ENCODE measurements at regions not wholly inside any gene's neighbourhood (a gene's known extent, or its start where the extent isn't known, plus 50 kb on each side); places are given as distances from the start of the nearest gene placed in this dataset.

GRCh38 chr5:68778484-68778883 is 315.3 kb upstream of the SLC30A5 start:
- no peak for DNase-seq (ENCODE audit: low read depth, low spot score)
- no peak overlapping the region for H3K27ac ChIP-seq (ENCODE audit: low read length)
- ATAC-seq, result no peak
- H3K9me3 ChIP-seq (ENCODE audit: control insufficient read depth, insufficient read depth, low read depth, low read length), result no peaks in the 10 kb centered on the region
- in situ Hi-C loops (cut with HindIII; ENCODE audit: low pct_unique_long_range_greater_than_20kb, low sequenced_read_pairs), result no loop called here
- intact Hi-C loops (cut with micrococcal nuclease; ENCODE audit: unreplicated experiment), result no loop called here
- TF ChIP-seq POLR2AphosphoS5 (IDR thresholded peaks at IDR 0.05; ENCODE audit: low read depth, low read length) (no peak), TCF7L2 (IDR thresholded peaks at IDR 0.05; ENCODE audit: low read depth, low read length) (no peak), CTCF (IDR thresholded peaks at IDR 0.05) (no peak), REST (IDR thresholded peaks at IDR 0.05; ENCODE audit: insufficient read depth in 1 of 2, low read depth in 2 of 2, low read length in 1 of 2) (no peak), SIN3A (IDR thresholded peaks at IDR 0.05; ENCODE audit: borderline replicate concordance, insufficient read depth, low read depth, low read length) (no peak)
- H3K4me1 ChIP-seq (ENCODE audit: control insufficient read depth, insufficient read depth, low read length), result no peaks in the 10 kb centered on the region
- CTCF ChIA-PET, result no interaction called here
- H3K36me3 ChIP-seq (ENCODE audit: control insufficient read depth, insufficient read depth, low read length), result no peaks in the 10 kb centered on the region
- H3K27me3 ChIP-seq (ENCODE audit: control insufficient read depth, insufficient read depth, low read length), result no peaks in the 10 kb centered on the region
- POLR2A ChIA-PET, result no interaction called here
- no peak overlapping the region for H3K4me3 ChIP-seq (ENCODE audit: low read depth in 2 of 2, low read length in 2 of 2)
- BruUV-seq (replicated peaks), result no TSS peak

GRCh38 chr5:68780299-68780955 is 313.4 kb upstream of the SLC30A5 start:
- in situ Hi-C loops (cut with HindIII; ENCODE audit: low pct_unique_long_range_greater_than_20kb, low sequenced_read_pairs) (no loop called here), intact Hi-C loops (cut with micrococcal nuclease; ENCODE audit: unreplicated experiment) (no loop called here)
- no TSS peak for BruUV-seq (replicated peaks)
- Histone ChIP-seq H3K4me3 (ENCODE audit: low read depth in 2 of 2, low read length in 2 of 2) (no peak overlapping the region), H3K27me3 (ENCODE audit: control insufficient read depth, insufficient read depth, low read length) (no peaks in the 10 kb centered on the region), H3K27ac (ENCODE audit: low read length) (no peak overlapping the region), H3K9me3 (ENCODE audit: control insufficient read depth, insufficient read depth, low read depth, low read length) (no peaks in the 10 kb centered on the region), H3K36me3 (ENCODE audit: control insufficient read depth, insufficient read depth, low read length) (no peaks in the 10 kb centered on the region), H3K4me1 (ENCODE audit: control insufficient read depth, insufficient read depth, low read length) (no peaks in the 10 kb centered on the region)
- DNase-seq (ENCODE audit: low read depth, low spot score) (no peak), ATAC-seq (no peak)
- no peak for TF ChIP-seq SIN3A (IDR thresholded peaks at IDR 0.05; ENCODE audit: borderline replicate concordance, insufficient read depth, low read depth, low read length)
- TF ChIP-seq POLR2AphosphoS5 (IDR thresholded peaks at IDR 0.05; ENCODE audit: low read depth, low read length), result no peak
- TF ChIP-seq CTCF (IDR thresholded peaks at IDR 0.05), result no peak
- CTCF ChIA-PET, result no interaction called here
- POLR2A ChIA-PET, result no interaction called here
